HG03103 (cell line): ENCODE measurements at regions not wholly inside any gene's neighbourhood (a gene's known extent, or its start where the extent isn't known, plus 50 kb on each side); places are given as distances from the start of the nearest gene placed in this dataset.
A peak's percentile ranks its signal among the peaks of the same experiment; 100 is the strongest.

Experiments used
- ATAC-seq: cut with Tn5 transposase; IDR thresholded peaks from one replicate; pipeline ENCODE4 v1.9.1; 2021; ENCODE audit warnings: low read depth; ENCODE audit not compliant: unreplicated experiment

GRCh38 chr2:226655871-226656270 is 143.7 kb downstream of the IRS1 start:
- ATAC-seq, result no peak

GRCh38 chr2:226652983-226653765 is 146.4 kb downstream of the IRS1 start:
- no peak for ATAC-seq

- ATAC-seq, result no peak
Observed at GRCh38 chr2:226652369-226652768, 147.3 kb downstream of the IRS1 start.

- peak; percentile 84 for ATAC-seq
Observed at GRCh38 chr2:226649871-226650660, 149.6 kb downstream of the IRS1 start.

- ATAC-seq, result no peak
Observed at GRCh38 chr2:226649201-226649600, 150.4 kb downstream of the IRS1 start.

GRCh38 chr2:226647621-226648518 is 151.8 kb downstream of the IRS1 start:
- no peak for ATAC-seq

GRCh38 chr2:226644399-226644865 is 155.2 kb downstream of the IRS1 start:
- no peak for ATAC-seq

GRCh38 chr2:226643946-226644282 is 155.7 kb downstream of the IRS1 start:
- ATAC-seq, result no peak

GRCh38 chr2:226643030-226643945 is 156.3 kb downstream of the IRS1 start:
- no peak for ATAC-seq

- ATAC-seq, result no peak
Observed at GRCh38 chr2:226641008-226641407, 158.6 kb downstream of the IRS1 start.

- no peak for ATAC-seq
Observed at GRCh38 chr2:226640501-226640900, 159.1 kb downstream of the IRS1 start.

GRCh38 chr2:226639550-226639949 is 160.1 kb downstream of the IRS1 start:
- no peak for ATAC-seq

- no peak for ATAC-seq
Observed at GRCh38 chr2:226638576-226638975, 161.0 kb downstream of the IRS1 start.

- no peak for ATAC-seq
Observed at GRCh38 chr2:226637383-226637782, 162.2 kb downstream of the IRS1 start.

- no peak for ATAC-seq
Observed at GRCh38 chr2:226636586-226636985, 163.0 kb downstream of the IRS1 start.

- no peak for ATAC-seq
Observed at GRCh38 chr2:226634943-226635604, 164.5 kb downstream of the IRS1 start.

- ATAC-seq, result no peak
Observed at GRCh38 chr2:226631671-226632070, 167.9 kb downstream of the IRS1 start.

GRCh38 chr2:226631187-226631586 is 168.4 kb downstream of the IRS1 start:
- no peak for ATAC-seq

GRCh38 chr2:226625946-226626345 is 173.7 kb downstream of the IRS1 start:
- no peak for ATAC-seq
